HepG2 (cell line): ENCODE measurements at regions not wholly inside any gene's neighbourhood (a gene's known extent, or its start where the extent isn't known, plus 50 kb on each side); places are given as distances from the start of the nearest gene placed in this dataset.

ENCODE experiments used
- AFF4 ChIP-seq: sonication (generic); formaldehyde crosslinking; IDR thresholded peaks from 2 replicates; pipeline ENCODE4 v1.4.0; 2020; ENCODE audit warnings: missing genetic modification reagents
- ARID2 ChIP-seq: sonication (generic); formaldehyde crosslinking; IDR thresholded peaks from 2 replicates; pipeline ENCODE4 v1.8.1; 2022; ENCODE audit warnings: mild to moderate bottlenecking, missing genetic modification reagents, borderline replicate concordance
- BHLHE40 ChIP-seq: IDR thresholded peaks from 2 replicates; pipeline ENCODE4 v1.6.1; 2011; ENCODE audit warnings: low read length, improper control_type of control experiment
- CREM ChIP-seq, 2 experiments: sonication (generic) in 1 of 2; formaldehyde crosslinking in 1 of 2; IDR thresholded peaks; 2 replicates each; pipeline versions ENCODE4 v1.4.0 to v1.6.1; 2016 to 2020; ENCODE audit warnings: antibody characterized with exemption in 1 of 2, mild to moderate bottlenecking in 1 of 2, missing genetic modification reagents in 1 of 2
- FOXK2 ChIP-seq: fragments of 450-650 bp; IDR thresholded peaks from 2 replicates; pipeline ENCODE4 v1.6.1; 2016
- FOXP4 ChIP-seq: sonication (generic); formaldehyde crosslinking; IDR thresholded peaks from 2 replicates; pipeline ENCODE4 v1.4.0; 2020; ENCODE audit warnings: missing genetic modification reagents
- HMG20A ChIP-seq: IDR thresholded peaks from 2 replicates; pipeline ENCODE4 v1.6.1; 2016; ENCODE audit warnings: borderline replicate concordance
- MAFF ChIP-seq: IDR thresholded peaks from 2 replicates; pipeline ENCODE4 v1.6.1; 2011; ENCODE audit warnings: low read depth, low read length, improper control_type of control experiment
- MED8 ChIP-seq: sonication (generic); formaldehyde crosslinking; IDR thresholded peaks from 2 replicates; pipeline ENCODE4 v1.8.1; 2023; ENCODE audit warnings: mild to moderate bottlenecking, missing genetic modification reagents; ENCODE audit not compliant: insufficient replicate concordance
- MEF2D ChIP-seq: sonication (generic); formaldehyde crosslinking; IDR thresholded peaks from 2 replicates; pipeline ENCODE4 v1.5.1; 2020; ENCODE audit warnings: mild to moderate bottlenecking, missing genetic modification reagents
- PATZ1 ChIP-seq: sonication (generic); formaldehyde crosslinking; IDR thresholded peaks from 2 replicates; pipeline ENCODE4 v1.4.0; 2020; ENCODE audit warnings: missing genetic modification reagents
- RARA ChIP-seq: IDR thresholded peaks from 2 replicates; pipeline ENCODE4 v1.6.1; 2016; ENCODE audit warnings: missing genetic modification reagents, missing compliant biosample characterization
- SALL1 ChIP-seq: sonication (generic); formaldehyde crosslinking; IDR thresholded peaks from 2 replicates; pipeline ENCODE4 v1.8.0; 2022; ENCODE audit warnings: mild to moderate bottlenecking, missing genetic modification reagents
- SIX4 ChIP-seq: sonication (generic); formaldehyde crosslinking; IDR thresholded peaks from 2 replicates; pipeline ENCODE4 v1.4.0; 2020; ENCODE audit warnings: missing genetic modification reagents
- THRA ChIP-seq: sonication (generic); formaldehyde crosslinking; IDR thresholded peaks from 2 replicates; pipeline ENCODE4 v1.4.0; 2020; ENCODE audit warnings: missing genetic modification reagents, borderline replicate concordance
- ZBTB37 ChIP-seq: sonication (generic); formaldehyde crosslinking; IDR thresholded peaks from 2 replicates; pipeline ENCODE4 v1.4.0; 2020; ENCODE audit warnings: mild to moderate bottlenecking, missing genetic modification reagents
- ZFP1 ChIP-seq: IDR thresholded peaks from 2 replicates; pipeline ENCODE4 v1.6.1; 2016
- ZNF547 ChIP-seq: sonication (generic); formaldehyde crosslinking; IDR thresholded peaks from 2 replicates; pipeline ENCODE4 v1.5.1; 2020; ENCODE audit warnings: mild to moderate bottlenecking, missing genetic modification reagents

- TF ChIP-seq MEF2D (CRISPR knock-in tag) (peak; percentile 67; the same call in 1 of the 2 replicates), HMG20A (peak; percentile 94), BHLHE40 (peak; percentile 50; the same call in 1 of the 2 replicates), PATZ1 (CRISPR knock-in tag) (0 out of 2 replicates have a peak, but pooled peaks have one; percentile 24), ZNF547 (CRISPR knock-in tag) (no peak), FOXP4 (CRISPR knock-in tag) (peak; percentile 90), CREM (IDR thresholded peaks at IDR 0.05) (peak; percentile 96), CREM (CRISPR knock-in tag; IDR thresholded peaks at IDR 0.05) (no peak), ZFP1 (CRISPR knock-in tag) (peak; percentile 87), MAFF (0 out of 2 replicates have a peak, but pooled peaks have one; percentile 18), RARA (peak; percentile 92), FOXK2 (0 out of 2 replicates have a peak, but pooled peaks have one; percentile 45), ARID2 (peak; percentile 74; the same call in 1 of the 2 replicates), SALL1 (peak; percentile 68; the same call in 1 of the 2 replicates), SIX4 (CRISPR knock-in tag) (0 out of 2 replicates have a peak, but pooled peaks have one; percentile 65), AFF4 (peak; percentile 82; the same call in 1 of the 2 replicates), ZBTB37 (peak; percentile 84), MED8 (CRISPR knock-in tag) (peak; percentile 65), THRA (peak; percentile 52; the same call in 1 of the 2 replicates)
Measured at GRCh38 chr2:145760781-145761649, 1241.1 kb upstream of the ZEB2 start (continued).
